HG03457 (cell line): ENCODE measurements at regions not wholly inside any gene's neighbourhood (a gene's known extent, or its start where the extent isn't known, plus 50 kb on each side); places are given as distances from the start of the nearest gene placed in this dataset.
"Not testable (repeated sequence)": the region's sequence is repeated elsewhere in the genome, so short reads cannot be mapped to it uniquely, and the experiment has no call there.

Experiments used
- ATAC-seq: cut with Tn5 transposase; IDR thresholded peaks from one replicate; pipeline ENCODE4 v1.9.1; 2021; ENCODE audit warnings: moderate number of reproducible peaks; ENCODE audit not compliant: unreplicated experiment

DNA sequence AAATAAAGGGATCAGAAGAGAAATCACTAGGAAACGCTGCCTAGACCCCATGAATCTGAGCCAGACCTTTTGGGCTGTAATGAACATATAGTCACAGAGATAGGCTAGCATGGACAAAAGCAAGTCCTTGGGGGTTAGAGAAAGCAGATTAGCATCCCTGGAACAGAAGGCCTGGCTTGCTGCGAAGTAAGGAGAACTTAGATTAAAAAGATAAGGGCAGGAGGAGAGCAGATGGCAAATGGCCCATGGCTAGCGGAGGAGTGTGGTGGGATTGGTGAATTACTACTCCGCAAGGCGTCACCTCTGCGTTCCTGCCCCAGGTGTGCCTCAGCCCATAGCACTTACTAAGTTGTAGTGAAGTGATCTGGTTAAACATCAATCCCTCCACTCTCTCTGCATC, 92.3 kb upstream of the ZNF438 start:
- no peak for ATAC-seq

DNA sequence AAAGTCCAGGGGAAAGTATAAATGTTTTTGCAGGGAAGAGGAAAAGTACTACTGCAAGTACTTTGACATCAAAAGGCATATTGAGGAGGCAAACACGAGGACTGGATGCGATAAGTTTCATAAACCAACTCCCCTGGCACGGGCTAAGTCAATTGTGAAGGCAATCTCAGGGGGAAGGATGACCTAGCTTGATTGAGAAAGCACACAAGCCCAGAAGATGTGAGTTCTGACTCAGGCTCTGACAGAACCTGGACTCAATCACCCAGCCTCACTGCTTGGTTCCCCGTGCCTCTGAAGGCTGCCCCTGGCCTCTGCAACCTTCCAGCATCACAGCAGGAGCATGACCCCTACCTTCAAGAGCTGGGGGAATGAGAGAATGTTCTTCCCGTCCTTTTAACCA, 93.2 kb upstream of the ZNF438 start:
- ATAC-seq, result no peak

DNA sequence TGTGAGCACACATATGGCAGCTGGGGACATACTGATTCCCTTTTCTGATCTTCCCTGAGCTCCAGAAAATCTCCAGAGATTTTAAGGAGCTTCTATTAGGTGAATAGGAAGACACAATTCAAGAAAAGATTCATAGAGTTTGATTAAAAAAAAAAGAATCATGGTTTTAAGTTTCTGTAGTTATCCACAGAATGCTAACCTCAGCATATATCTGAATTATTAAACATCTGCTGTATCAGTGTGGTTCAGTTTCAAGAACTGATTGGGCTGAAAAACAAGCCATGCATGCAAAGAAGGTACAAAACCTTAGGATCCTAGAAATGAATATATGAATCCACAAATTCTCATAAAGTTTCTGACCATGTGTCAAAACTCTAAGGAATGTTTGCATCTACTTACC, 94.1 kb upstream of the ZNF438 start:
- no peak for ATAC-seq

DNA sequence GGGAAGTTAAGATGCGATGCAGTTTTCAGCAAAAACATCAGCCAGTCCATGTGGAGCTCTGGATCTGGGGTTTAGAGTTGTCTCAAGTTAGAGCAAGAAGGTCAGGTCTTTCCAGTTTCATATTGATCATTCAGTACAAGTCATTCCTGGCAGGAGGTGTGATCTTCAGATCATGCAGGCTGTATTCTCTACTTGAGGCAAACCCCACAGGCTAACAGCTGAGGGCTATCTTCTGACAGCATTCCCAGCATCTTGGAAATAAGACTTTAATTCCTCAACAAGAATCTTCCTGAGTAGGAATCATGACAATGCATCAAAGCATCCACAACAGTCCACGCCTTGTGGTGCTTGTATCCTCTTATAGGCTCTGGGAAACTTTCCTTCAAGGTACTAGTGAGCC, 94.9 kb upstream of the ZNF438 start:
- no peak for ATAC-seq

DNA sequence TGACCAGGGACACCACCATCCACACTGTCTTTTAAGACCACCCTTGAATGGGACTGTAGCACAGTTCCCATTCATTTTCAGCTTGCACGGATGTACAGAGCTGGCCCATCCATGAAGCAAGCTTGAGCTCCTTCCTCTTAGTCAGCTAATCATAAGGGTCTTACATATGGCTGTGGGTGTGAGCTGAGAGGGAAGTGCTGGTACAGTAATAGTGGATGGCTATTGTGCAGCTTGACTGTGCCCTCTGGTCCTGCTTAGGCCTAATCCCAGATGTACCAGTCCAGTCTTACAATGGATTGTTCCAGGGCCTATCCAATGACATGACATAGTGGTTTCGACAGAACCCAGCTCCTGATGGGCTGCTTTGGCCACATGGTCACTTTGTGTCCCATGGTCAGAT, 96.9 kb upstream of the ZNF438 start:
- ATAC-seq, result no peak

DNA sequence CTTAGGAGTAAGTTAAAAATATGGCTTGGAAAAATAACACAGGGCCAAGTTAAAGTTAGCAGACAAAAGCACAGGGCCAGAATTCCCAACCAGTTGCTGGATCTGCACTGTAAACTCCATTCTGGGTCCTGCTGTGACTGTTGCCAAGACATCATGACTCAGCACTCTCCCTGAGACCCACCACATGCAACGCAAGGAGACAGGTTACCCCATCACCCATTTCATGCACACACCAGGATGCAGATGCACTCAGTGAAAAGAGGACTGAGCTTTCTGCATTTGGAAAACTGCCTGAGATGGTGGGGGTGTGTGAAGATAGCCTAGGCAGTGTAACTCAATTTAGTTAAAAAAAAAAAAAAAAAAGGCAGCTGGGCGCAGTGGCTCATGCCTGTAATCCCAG, 97.6 kb upstream of the ZNF438 start:
- ATAC-seq, result no peak

DNA sequence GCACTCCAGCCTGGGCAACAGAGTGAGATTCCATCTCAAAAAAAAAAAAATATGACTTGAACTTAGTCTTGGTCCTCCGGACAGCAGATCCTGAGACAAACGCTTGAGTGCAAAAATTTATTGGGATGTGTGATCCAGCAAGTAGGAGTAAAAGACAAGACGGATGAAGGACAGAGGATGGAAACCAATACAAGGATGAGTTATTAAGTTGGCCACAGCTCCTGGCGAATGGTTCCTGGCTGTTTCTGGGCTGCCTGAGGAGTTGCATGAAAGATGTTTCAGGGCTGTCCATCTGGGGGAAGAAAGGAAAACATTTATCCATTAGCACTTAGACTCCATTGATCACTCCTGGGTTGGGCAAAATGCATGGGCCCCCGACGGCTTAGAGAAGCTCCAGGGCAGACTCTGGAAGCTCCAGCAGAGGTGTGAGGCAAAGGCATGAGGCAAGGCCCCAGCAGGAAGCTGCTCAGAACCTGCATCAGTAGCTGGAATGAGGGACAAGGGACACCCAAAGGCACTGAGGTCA, 98.3 kb upstream of the ZNF438 start:
- no peak for ATAC-seq

DNA sequence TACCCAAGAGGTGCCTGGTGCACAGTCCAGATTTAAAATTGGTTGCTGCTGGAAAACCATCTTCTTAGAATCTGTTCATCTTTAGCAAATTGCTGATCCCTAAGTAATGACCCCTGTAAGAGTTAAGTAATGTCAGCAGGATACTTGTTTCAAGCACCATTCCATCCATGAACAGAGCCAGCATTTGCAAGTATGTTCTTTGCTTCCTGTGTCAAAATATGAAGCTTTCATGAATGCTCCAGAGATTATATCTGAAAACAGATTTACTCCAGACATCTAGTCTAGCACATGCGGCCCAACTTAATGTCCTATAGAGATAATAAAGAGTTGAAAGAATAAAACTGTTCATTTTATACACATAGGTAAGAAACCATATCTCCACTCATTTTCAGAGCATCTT, 98.7 kb upstream of the ZNF438 start:
- ATAC-seq, result no peak

DNA sequence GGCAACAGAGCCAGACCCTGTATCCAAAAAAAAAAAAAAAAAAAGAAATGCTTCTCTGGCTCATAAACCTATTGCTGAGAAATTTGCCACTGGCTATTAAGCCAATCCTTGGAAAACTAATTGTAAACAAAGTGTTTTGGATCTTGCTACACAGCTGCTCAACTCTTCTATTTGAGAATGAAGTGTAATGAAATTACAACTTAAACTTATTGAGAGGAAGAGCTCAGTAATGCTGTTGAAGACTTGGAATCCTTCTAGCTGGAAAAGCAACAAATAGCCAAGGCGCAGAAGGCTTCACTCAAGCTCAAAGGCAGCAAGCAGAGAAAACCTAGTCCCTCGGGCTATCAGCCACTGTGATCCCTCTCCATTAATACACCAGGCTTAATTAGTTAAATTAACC, 99.6 kb upstream of the ZNF438 start:
- no peak for ATAC-seq

DNA sequence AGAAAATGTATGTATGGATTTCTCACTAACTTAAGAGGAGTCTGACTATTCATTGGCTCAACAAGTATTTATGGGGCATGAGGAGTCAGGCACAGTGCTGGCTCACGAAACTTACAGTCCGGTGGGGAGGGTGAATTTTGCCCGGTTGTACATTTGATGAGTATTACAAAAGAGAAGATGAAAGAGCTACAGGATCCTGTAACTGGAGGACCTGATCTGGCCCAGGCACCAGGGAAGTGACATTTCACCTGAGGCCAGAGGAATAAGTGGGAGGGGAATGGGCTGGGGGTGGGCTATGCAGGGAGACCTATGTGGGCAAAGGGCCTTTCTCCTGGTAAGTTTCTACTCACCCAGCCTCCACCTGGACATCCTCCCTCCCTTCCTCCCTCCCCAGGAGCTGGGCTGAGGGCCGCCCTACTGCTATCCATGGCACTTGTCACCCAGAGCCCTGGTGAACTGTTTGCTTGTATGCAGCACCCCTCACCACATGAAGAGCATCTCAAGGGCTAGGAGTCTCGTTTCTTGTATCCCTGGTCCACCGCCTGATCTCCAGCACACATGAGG, 101.1 kb upstream of the ZNF438 start:
- ATAC-seq, result no peak

DNA sequence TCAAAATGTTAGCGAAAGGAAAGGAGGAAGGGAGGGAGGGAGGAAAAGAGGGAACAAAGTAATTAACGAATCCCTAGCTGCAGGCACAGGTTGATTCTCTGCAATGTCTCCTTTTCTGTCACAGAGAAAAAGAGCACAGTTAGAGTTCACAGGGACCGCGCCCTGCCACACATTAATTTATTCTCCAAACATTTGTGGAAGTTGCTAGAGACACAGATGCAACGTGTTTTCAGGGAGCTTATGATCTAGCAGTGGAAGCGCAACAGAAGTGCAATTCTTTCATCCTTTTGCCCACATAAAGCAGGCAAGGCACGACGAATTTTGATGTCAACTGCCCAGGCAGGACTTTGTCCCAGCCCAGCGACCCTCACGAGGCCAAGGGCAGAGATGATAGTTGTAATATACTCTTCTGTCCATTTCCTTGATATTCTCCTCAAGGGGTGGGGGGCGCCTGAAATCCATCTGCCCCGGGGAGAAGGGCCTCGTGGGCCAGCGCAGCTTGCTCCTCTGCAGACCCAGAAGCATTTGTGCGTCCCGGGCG, 101.7 kb upstream of the ZNF438 start:
- ATAC-seq, result no peak

DNA sequence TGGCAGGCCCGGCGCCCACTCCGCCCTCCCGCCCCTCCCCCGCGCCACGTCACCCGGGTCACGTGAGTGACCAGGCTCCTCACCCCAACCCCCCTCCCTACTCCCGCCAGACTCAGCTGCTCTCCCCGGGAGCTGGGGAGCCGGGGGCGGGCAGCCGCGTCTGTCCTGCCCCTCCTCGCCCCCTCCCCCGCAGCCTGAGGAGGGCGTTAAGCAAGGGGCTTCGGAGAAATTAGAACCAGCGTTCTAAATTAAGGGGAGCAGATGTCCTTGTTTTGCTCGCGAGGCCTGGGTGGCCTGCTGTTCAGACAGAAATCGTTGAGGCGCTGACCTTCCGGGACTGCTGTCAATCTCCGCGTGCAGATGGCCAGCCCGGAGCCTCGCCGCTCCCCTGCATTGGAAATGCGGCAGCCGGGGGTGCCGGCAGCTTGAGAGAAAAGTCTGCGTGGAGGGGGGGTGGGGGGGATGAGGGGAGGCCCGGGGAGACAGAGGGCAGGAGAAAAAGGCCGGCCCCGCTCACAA, 102.2 kb upstream of the ZNF438 start:
- ATAC-seq, result no peak

DNA sequence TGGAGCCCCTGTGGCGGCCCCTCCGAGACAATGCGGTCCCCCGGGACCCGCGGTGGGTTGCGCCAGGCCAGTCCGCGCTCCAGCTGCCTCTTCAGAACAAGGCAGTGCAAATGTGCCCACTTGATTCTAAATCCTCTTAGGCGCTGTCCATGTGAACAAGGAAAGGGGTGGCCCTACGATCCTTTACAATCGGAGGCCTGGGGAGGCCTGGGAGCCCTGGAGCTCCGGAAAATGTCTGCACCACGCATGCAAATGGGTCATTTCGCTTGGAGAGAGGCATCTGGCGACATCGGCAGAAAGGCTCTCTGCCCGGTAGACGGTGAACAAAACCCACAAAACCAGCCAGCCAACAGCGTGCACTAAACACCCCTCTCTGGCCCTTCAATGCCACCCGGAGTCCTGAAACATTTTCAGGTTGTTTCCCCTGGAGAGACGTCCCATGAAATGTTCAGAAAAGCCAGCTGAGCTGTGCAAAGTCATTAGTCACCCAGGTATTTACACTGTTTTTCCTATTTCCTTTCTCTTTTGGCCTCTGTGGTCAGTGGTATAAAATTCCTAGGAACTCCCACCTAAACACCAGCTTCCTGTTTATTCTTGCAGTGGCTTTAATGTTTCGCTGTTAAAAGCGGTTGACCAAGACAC, 102.8 kb upstream of the ZNF438 start:
- ATAC-seq, result no peak

DNA sequence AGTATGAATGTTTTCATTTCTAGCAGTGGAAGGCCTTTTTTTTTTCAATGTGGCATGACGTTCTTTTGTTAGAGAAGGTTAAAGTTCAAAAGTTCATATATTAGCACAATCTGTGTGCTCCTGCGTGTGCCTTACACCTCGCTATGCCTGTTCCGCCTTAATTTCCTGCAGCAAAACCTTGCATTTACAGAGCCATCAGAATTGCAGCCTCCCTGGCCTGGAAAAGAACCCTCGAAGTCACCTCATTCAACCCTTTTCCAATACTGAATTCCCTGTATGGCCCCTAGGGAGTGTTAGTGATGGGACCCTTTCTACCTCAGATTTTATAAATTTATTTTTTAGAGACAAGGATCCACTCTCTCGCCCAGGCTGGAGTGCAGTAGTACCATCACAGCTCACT, 103.5 kb upstream of the ZNF438 start:
- no peak for ATAC-seq

DNA sequence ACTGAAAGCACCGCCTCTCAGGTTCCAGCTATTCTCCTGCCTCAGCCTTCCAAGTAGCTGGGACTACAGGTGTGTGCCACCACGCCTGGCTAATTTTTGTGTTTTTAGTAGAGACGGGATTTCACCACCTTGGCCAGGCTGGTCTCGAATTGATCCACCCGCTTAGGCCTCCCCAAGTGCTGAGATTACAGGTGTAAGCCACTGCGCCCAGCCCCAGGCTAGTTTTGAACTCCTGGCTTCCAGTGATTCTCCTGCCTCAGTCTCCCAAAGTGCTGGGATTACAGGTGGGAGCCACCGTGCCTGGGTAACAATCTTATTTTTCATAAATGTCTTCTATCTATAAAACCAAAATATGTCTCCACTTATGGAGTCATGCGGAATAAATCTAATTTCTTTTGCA, 104.1 kb upstream of the ZNF438 start:
- not testable (repeated sequence) for ATAC-seq

DNA sequence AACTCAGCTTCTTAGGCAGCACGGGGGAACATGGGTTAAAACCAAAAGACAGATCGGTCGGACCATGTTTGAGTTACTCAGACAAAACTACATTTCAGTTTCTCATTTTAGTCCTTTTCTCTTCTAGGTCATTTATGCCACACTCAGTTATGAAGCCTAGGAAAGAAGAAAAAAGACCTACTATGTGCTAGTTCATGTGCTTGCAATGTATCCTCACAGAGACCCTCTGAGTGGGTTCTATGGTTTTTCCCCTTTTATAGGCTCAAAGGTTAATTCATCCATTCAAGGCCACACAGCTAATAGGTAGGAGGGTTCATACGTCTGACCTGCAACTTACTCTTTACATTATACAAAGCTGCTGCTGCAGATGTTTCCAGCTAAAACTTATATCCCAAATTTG, 104.7 kb upstream of the ZNF438 start:
- ATAC-seq, result no peak

DNA sequence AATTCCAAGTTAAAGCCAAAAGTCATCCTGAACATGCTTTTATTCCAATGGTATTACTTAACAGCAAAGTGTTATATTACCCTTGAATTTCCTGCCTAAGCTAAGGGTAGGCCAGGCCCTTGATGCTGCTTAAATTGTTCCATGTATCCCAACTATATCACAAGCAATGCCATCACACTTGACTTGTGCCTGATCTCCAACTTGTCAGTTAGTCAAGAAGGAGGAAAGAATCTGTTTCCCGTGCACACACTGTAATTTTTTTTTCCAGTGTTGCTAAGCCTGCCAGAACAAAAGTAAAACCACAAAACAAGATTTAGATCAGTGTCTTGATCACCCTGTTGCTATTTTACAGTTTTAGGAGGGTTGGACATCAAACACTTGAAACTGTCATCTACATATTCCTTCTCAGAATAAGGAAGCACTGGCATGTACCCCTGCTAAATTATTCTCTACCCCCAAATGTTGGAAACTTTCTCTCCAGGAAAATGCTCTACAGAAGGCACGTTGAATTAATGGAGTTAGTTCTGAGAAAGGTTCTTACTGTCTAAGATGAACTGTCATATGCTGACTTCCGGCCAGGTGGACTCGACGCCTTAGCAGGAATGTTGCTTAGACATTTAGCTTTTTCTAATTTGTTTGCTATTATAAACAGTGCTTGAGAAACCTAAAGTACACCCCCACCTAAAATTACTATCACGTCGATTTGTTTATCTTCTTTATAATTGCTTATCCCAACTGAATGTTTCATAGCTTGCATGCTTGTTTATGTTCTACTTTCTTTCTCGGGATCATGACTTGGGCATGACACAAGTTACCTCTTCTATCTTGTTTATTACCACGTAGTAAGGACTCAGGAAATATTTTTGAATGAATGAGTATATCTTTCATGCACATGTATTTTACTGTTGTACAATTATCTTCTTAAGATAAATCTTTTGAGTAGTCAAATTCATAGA, 105.5 kb upstream of the ZNF438 start:
- ATAC-seq, result no peak

DNA sequence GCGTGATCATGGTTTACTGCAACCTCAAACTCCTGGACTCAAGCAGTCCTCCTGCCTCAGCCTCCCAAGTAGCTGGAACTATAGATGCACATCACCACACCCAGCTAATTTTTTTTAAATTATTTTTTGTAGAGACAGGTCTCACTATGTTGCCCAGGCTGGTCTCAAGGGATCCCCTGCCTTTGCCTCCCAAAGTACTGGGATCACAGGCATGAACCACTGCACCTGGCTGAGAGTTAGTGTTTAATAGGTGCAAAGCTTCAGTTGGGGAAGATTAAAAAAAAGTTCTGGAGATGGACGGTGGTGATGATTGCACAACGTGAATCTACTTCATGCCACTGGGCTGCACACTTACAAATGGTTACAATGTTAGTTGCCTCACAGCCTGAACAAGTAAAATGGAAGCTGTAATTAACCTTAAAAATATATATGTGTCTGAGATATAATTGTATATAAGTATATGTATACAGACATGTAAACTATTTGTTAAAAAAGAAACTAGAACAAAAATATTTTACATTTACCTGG, 106.4 kb upstream of the ZNF438 start:
- no peak for ATAC-seq

DNA sequence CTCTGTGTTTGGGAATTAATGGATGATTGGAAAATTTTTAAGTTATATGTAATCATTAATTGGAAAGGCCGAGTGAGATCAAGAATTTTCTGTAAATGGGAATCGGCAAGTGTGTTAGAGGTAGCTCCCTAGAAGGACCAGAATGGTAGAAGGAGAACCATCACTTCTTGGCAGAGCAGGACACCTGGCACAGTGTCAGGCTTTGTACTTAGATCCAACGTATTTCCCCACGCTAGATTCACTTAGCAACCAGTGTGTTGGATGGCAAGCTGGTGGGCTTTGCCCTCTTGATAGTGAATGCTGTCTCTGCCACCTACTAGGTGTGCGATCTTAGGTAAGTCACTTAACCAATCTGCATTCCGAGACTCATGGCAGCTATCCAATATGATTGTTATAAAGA, 107.8 kb upstream of the ZNF438 start:
- no peak for ATAC-seq

DNA sequence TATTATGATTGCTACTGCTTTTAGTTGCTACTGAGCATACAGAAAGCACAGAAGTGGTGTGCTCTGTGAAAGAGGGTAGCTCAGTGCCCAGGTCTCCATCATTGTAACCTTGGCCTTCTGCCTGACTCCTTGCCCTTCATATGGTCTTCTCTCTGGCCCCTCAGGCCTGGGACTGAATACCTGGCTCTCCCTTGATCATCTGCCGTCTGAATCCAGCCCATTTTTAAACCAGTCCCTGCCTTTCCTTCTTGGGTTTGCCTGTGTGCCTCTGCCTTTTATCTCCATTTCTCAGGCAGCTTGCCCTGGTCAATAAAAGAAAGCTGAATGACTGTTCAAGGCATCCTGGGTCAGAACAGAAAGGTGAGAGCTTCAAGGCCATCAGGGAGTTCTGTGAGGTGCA, 109.1 kb upstream of the ZNF438 start:
- ATAC-seq, result no peak

DNA sequence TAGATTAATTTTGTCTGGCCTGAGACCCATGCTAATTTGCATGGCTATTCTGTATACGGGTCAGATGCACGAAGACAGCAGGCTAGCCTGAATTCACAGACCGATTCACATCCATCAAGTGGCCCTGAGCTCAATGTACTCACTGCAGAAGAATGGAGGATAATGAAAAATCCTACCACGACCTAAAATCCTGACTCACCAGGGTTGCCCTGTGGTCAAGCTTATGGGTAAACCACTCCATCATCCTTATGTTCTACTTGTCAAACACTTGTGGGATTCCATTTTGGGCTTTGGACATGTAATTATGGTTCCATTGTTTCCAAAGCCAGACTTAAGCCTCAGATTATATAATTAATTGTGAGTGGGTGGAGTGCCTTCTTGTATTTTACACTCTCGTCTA, 110.4 kb upstream of the ZNF438 start:
- ATAC-seq, result no peak
